SU-DHL-6 (cell line): ENCODE measurements at regions not wholly inside any gene's neighbourhood (a gene's known extent, or its start where the extent isn't known, plus 50 kb on each side); places are given as distances from the start of the nearest gene placed in this dataset.

Experiments
- CTCF ChIP-seq: fragments of 200-600 bp; sonication (generic); IDR thresholded peaks from one replicate; pipeline ENCODE4 v1.5.1; 2017; ENCODE audit warnings: antibody characterized with exemption, mild to moderate bottlenecking, low read length, moderate library complexity; ENCODE audit not compliant: insufficient read depth, poor library complexity, severe bottlenecking
- EZH2phosphoT487 ChIP-seq: fragments of 200-600 bp; sonication (generic), shearing (Covaris generic); conservative IDR thresholded peaks from 2 replicates; pipeline ENCODE4 v1.6.1; 2018; ENCODE audit warnings: mild to moderate bottlenecking, antibody characterized with exemption, low read length, moderate library complexity, mixed read lengths

DNA sequence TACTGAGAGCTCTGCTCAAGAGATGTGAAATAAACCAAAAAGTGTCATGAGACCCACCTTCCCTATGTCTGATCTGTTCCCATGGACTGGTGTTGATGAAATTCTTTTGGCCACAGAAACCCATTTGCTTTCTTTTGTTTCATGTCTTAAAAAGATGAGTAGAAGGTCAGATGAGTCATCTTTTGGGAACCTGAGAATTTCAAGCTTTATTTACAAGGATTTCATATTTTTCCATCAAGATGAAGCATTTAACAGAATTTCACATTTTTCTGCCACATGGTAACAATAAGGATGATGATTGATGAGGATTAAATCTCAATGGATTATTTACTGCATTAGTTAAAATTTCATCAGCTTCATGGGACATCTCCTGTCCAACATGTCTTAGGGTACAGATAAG lies 337.8 kb downstream of the DEPDC1B start:
- no peak for TF ChIP-seq CTCF
- no peak for TF ChIP-seq EZH2phosphoT487
